AG09309 (cell line): ENCODE measurements at regions not wholly inside any gene's neighbourhood (a gene's known extent, or its start where the extent isn't known, plus 50 kb on each side); places are given as distances from the start of the nearest gene placed in this dataset.
"Not testable (repeated sequence)": the region's sequence is repeated elsewhere in the genome, so short reads cannot be mapped to it uniquely, and the experiment has no call there.

ENCODE experiments used
- DNase-seq: peaks from one replicate; pipeline ENCODE4 v3.0.0-alpha.2; 2010; ENCODE audit warnings: low read depth
- H3K4me3 ChIP-seq: 2 replicates; pipeline ENCODE4 v1.5.1; 2011; ENCODE audit warnings: mild to moderate bottlenecking, low read depth, low read length, moderate library complexity; ENCODE audit not compliant: control insufficient read depth
- CTCF ChIP-seq: IDR thresholded peaks from 2 replicates; pipeline ENCODE4 v1.5.1; 2011; ENCODE audit warnings: mild to moderate bottlenecking, low read depth, low read length, inconsistent platforms; ENCODE audit not compliant: insufficient read depth, control insufficient read depth; ENCODE audit errors: missing control alignments

GRCh38 chr10:9850415-9850814, 1167.3 kb upstream of the CELF2 start:
- TF ChIP-seq CTCF: no peak
- no peak for DNase-seq
- no peak overlapping the region for H3K4me3 ChIP-seq

- DNase-seq: no peak
- no peak overlapping the region for H3K4me3 ChIP-seq
- TF ChIP-seq CTCF: no peak
Observed at GRCh38 chr10:9851808-9852207, 1165.9 kb upstream of the CELF2 start.

GRCh38 chr10:9853405-9854355, 1164.0 kb upstream of the CELF2 start:
- no peak for DNase-seq
- TF ChIP-seq CTCF: no peak
- no peak overlapping the region for H3K4me3 ChIP-seq

- not testable (repeated sequence) for H3K4me3 ChIP-seq, DNase-seq
Observed at GRCh38 chr10:9855451-9855850, 1162.2 kb upstream of the CELF2 start.

- DNase-seq: no peak
- TF ChIP-seq CTCF: no peak
- H3K4me3 ChIP-seq: no peak overlapping the region
Observed at GRCh38 chr10:9858816-9859215, 1158.9 kb upstream of the CELF2 start.

GRCh38 chr10:9860045-9860444, 1157.6 kb upstream of the CELF2 start:
- no peak for TF ChIP-seq CTCF
- no peak for DNase-seq

GRCh38 chr10:9863559-9864121, 1154.0 kb upstream of the CELF2 start:
- DNase-seq: no peak
- TF ChIP-seq CTCF: no peak
- no peak overlapping the region for H3K4me3 ChIP-seq

More at GRCh38 chr10:9860045-9860444, 1157.6 kb upstream of the CELF2 start:
- no peak overlapping the region for H3K4me3 ChIP-seq
